ENCODE measurements at regions not wholly inside any gene's neighbourhood (a gene's known extent, or its start where the extent isn't known, plus 50 kb on each side); places are given as distances from the start of the nearest gene placed in this dataset.

- Mint-ChIP-seq H3K4me1 (no peaks in the 10 kb centered on the region), H3K27ac (no peak overlapping the region; the same call in 1 of the 2 replicates), H3K27me3 (ENCODE audit: insufficient read depth, low read depth, poor library complexity) (no peaks in the 10 kb centered on the region), H3K9me3 (no peaks in the 10 kb centered on the region), H3K36me3 (ENCODE audit: low read depth) (no peaks in the 10 kb centered on the region), H3K4me3 (no peak overlapping the region)
- Histone ChIP-seq H3K27ac (ENCODE audit: low read depth) (no peak overlapping the region), H3K9me2 (ENCODE audit: insufficient read depth) (peaks cover 2% of the 10 kb centered on the region; the same call in 1 of the 2 replicates), H3K36me3 (ENCODE audit: insufficient read depth) (no peaks in the 10 kb centered on the region), H3K4me3 (no peak overlapping the region), H3F3A (replicated peaks; ENCODE audit: low read depth) (no peaks in the 10 kb centered on the region), H3K4me2 (no peak overlapping the region), H4K20me1 (replicated peaks; ENCODE audit: insufficient read depth) (no peaks in the 10 kb centered on the region), H3K79me2 (replicated peaks; ENCODE audit: insufficient read depth) (no peaks in the 10 kb centered on the region), H3K27me3 (ENCODE audit: insufficient read depth) (no peaks in the 10 kb centered on the region), H3K4me1 (ENCODE audit: insufficient read depth) (no peaks in the 10 kb centered on the region), H2AFZ (no peak overlapping the region; the same call in 1 of the 2 replicates)
- TF ChIP-seq ZNF114 (CRISPR knock-in tag; IDR thresholded peaks at IDR 0.05) (no peak), POLR2AphosphoS5 (IDR thresholded peaks at IDR 0.05; ENCODE audit: low read depth) (no peak), JUNB (IDR thresholded peaks at IDR 0.05; ENCODE audit: unreplicated experiment) (no peak), REST (IDR thresholded peaks at IDR 0.05; ENCODE audit: unreplicated experiment) (no peak), EZH2phosphoT487 (IDR thresholded peaks at IDR 0.05; ENCODE audit: unreplicated experiment) (no peak), EZH2 (IDR thresholded peaks at IDR 0.05; ENCODE audit: low read depth, unreplicated experiment) (no peak), STAT1 (IDR thresholded peaks at IDR 0.05; ENCODE audit: unreplicated experiment) (no peak), CTCF (conservative IDR thresholded peaks at IDR 0.05; ENCODE audit: low read depth in 2 of 2) (no peak), ZNF462 (CRISPR knock-in tag; IDR thresholded peaks at IDR 0.05) (no peak), NANOG (IDR thresholded peaks at IDR 0.05; ENCODE audit: borderline replicate concordance) (no peak), ETS1 (IDR thresholded peaks at IDR 0.05) (no peak), ZNF331 (CRISPR knock-in tag; IDR thresholded peaks at IDR 0.05; ENCODE audit: low read depth) (no peak), CREB1 (CRISPR knock-in tag; IDR thresholded peaks at IDR 0.05; ENCODE audit: low read depth) (no peak)
- DNase-seq (ENCODE audit: low spot score) (no peak), ATAC-seq (no peak)
Observed at GRCh38 chr4:14465057-14465456, 537.2 kb upstream of the CPEB2 start.

Data from GM23338 (cell line).